ENCODE measurements at regions not wholly inside any gene's neighbourhood (a gene's known extent, or its start where the extent isn't known, plus 50 kb on each side); places are given as distances from the start of the nearest gene placed in this dataset.

GRCh38 chr9:86534572-86535258 is 180.5 kb upstream of the TUT7 start:
- TF ChIP-seq CTCF (conservative IDR thresholded peaks at IDR 0.05 in 1 of 2, IDR thresholded peaks at IDR 0.05 in 1 of 2; ENCODE audit: low read depth in 1 of 2, low read length in 2 of 2) (no peak), EZH2 (IDR thresholded peaks at IDR 0.05; ENCODE audit: low read length, missing control alignments) (no peak)

All from fibroblast of lung (primary cell).